NCI-H2081 (cell line): ENCODE measurements at regions not wholly inside any gene's neighbourhood (a gene's known extent, or its start where the extent isn't known, plus 50 kb on each side); places are given as distances from the start of the nearest gene placed in this dataset.
"Not testable (repeated sequence)": the region's sequence is repeated elsewhere in the genome, so short reads cannot be mapped to it uniquely, and the experiment has no call there.

Experiments
- DNase-seq, 2 experiments: peaks; one replicate each; lab custom pipeline; 2025; lab: John Stamatoyannopoulos, UW

DNA sequence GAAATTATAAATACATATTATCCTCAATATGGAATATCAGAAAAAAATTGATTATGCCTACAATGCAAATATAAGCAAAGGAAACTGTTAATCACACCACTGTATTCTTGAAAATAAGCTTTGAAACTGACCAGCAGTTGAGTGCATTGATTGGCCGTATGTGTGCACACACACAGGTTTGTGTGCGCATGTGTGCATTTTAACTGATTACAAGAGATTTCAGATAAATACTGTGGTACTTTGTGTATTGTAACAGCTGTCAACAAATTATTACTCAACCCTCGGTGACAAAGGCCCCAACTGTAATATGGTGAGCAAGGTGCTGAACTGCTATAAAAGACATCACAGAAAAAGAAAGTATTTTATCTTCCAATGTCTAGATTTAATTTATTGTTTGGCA, 1238.9 kb upstream of the ALCAM start:
- peak in 1 of 2 experiments; percentile 8 for DNase-seq

GRCh38 chr3:104132566-104133403, 1233.9 kb upstream of the ALCAM start:
- no peak for DNase-seq

GRCh38 chr3:104133630-104134029, 1233.1 kb upstream of the ALCAM start:
- DNase-seq: peak; percentile 43 to 69

DNA sequence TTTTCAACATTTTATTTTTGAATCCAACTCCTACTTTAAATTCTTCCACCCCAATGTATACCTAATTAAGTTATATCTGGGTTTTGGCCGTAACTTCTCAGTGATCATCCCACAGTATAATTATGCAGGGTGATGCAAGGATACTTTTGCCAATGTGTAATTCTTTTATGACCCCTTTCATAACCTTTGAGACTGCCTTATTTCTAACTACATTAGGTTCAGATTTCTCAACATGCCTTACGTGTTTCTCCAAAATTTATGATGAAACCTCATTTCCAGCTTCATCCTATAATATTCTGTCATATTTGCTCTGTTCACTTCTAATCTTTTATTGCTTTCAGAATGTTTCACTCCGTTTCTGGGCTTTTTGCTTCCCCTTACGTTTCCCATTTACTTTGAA, 1229.6 kb upstream of the ALCAM start:
- DNase-seq: no peak

GRCh38 chr3:104145164-104145563, 1221.5 kb upstream of the ALCAM start:
- DNase-seq: no peak

- no peak for DNase-seq
Observed at GRCh38 chr3:104149154-104149553, 1217.6 kb upstream of the ALCAM start.

GRCh38 chr3:104150724-104151123, 1216.0 kb upstream of the ALCAM start:
- no peak for DNase-seq

DNA sequence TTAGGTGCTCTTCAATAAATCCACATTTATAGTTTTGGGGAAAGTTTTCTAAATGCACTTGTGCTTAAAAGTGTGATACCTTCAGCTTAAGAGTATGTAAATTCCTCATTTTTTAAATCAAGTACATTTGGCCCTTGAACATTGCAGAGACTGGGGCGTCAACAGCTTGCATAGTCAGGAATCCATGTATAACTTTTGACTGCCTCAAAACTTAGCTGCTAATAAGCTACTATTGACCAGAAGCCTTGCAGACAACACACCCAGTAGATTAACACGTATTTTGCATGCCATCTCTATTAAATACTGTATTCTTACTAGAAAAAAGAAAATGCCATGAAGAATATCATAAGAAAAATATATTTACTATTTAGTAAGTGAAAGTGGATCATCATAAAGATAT, 1211.8 kb upstream of the ALCAM start:
- no peak for DNase-seq

DNA sequence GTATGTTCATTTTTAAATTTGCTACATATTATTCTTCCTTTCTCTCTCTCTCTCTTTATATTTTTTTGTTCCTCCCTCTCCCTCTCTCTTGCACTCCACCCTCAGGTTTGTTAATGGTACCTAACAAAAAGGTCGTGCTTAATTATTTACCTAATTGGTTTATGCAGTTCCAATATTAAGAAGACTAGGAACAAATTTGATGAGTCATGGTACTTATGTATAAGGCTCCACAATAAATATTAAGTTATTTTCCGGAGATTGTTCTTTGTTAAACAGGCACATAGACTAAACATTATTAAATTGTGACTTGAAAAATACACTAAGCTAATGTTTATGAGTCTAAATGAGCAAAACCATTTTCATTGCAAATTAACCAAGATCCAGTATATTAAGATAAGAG, 1200.8 kb upstream of the ALCAM start:
- no peak for DNase-seq

DNA sequence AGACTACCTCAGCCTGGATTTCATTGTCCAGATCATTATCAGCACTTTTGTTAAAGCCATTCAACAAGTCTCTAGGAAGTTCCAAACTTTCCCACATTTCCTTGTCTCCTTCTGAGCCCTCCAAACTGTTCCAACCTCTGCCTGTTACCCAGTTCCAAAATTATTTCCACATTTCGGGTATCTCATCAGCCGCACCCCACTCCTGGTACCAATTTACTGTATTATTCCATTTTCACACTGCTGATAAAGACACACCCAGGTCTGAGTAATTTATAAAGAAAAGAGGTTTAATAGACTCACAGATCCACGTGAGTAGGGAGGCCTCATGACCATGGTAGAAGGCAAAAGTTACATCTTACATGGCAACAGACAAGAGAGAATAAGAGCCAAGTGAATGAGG, 1198.3 kb upstream of the ALCAM start:
- DNase-seq: no peak

DNA sequence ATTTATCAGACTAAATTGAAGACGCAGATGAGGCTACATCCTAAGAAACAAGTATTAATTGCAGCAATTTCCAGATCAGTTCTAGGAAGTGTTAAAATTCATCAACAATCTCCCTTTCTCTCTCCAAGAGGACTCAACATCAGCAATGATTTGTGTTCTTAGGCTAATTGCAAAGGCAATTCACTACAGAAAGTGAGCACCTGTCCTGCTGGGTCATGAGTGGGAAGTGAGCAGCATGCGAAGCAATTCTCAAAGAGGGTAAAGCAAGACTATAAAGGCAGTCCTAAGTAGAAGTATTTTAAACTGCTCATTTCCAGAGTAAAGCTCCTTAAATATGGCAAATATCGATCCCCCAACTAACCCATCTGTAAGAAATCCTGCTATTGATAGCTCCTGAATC, 1191.0 kb upstream of the ALCAM start:
- no peak for DNase-seq

GRCh38 chr3:104176706-104177105, 1190.0 kb upstream of the ALCAM start:
- DNase-seq: no peak

GRCh38 chr3:104178680-104179079, 1188.0 kb upstream of the ALCAM start:
- no peak for DNase-seq

GRCh38 chr3:104180906-104181305, 1185.8 kb upstream of the ALCAM start:
- no peak for DNase-seq

DNA sequence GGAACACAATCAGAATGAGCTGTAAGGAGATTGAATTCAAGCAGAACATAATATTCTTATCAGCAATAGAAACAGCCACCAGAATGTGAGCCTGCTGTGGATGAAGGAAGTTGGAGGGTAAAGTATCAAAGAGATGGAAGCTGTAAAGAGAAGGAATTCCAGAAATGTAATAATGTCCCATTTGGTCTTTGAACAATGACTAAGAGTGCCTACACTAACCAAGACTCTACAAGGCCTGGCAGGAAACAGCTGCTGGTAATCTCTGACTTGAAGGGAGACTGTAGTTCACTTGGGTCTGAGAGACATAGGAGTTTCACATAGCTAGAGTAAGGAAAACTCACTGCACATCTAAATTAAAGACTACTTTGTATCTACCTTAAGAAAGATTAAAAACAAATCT, 1176.0 kb upstream of the ALCAM start:
- DNase-seq: no peak

DNA sequence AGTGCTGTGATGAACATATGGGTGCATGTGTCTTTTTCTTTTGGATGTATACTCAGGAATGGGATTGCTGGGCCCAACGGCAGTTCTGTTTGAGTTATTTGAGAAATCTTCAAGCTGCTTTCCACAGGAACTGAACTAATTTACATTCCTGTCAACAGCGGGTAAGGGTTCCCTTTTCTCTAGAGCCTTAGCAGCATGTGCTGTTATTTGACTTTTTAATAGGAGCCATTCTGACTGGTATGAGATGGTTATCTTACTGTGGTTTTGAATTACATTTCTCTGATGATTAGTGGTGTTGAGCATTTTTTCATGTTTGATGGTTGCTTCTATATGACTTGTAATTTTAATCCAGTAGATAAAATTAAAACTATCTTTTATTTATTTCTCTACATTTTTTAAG, 1168.6 kb upstream of the ALCAM start:
- no peak for DNase-seq

GRCh38 chr3:104206925-104207324, 1159.8 kb upstream of the ALCAM start:
- peak; percentile 78 to 93 for DNase-seq

DNA sequence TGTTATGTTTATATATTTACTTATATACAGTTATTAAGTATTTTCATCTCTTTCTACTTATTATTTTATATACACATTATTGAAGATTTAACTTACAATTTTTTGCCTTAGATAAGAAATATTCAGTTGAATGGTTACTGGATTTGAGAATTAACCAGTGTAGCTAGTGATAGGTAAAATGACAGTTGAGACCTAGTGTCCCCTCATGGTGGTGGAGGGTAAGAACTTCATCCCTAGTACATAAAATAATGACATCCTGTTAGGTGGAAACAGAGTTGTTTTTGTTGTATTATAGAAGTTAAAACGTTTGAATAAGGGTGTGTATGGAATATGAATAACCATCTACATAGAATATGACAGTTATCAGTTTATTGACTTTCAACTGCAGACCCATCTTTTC, 1152.4 kb upstream of the ALCAM start:
- DNase-seq: no peak

- DNase-seq: no peak
Observed at GRCh38 chr3:104214937-104215336, 1151.8 kb upstream of the ALCAM start.

- DNase-seq: not testable (repeated sequence)
Observed at GRCh38 chr3:104219046-104219445, 1147.7 kb upstream of the ALCAM start.

- DNase-seq: no peak
Observed at GRCh38 chr3:104234442-104235194, 1132.1 kb upstream of the ALCAM start.

DNA sequence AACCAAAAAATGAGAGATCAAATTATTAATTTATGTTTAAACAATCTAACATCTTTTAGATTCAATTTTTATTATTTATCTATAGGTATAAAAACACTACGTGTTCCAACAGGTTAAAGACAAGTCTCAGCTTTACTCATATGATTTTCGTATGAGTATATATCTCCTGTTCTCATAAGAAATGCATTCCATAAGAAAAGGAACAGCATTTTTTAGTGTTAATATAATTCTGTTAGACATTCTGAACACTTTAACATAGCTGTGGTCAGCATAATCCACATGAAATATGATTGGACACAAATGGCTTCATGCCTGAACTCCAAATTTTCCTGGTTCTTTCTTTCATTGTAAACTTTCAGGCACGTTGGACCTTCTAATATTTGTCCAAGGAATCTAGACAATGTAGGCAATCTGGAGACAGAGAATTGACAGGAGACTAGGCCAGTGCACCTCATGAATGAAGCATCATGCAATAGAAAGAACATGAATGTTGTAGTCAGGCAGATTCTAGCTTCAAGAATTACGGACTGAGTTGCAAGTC, 1122.0 kb upstream of the ALCAM start:
- no peak for DNase-seq

GRCh38 chr3:104245261-104245660, 1121.4 kb upstream of the ALCAM start:
- DNase-seq: no peak
